ENCODE measurements at regions not wholly inside any gene's neighbourhood (a gene's known extent, or its start where the extent isn't known, plus 50 kb on each side); places are given as distances from the start of the nearest gene placed in this dataset.

GRCh38 chr10:130786365-130786966 lies 525.1 kb downstream of the TCERG1L start:
- CTCF ChIA-PET, result no interaction called here
- POLR2A ChIA-PET, result no interaction called here
- no peak for TF ChIP-seq FOXA1 (IDR thresholded peaks at IDR 0.05)
- no peak for TF ChIP-seq HDGF (IDR thresholded peaks at IDR 0.05; ENCODE audit: borderline replicate concordance)
- TF ChIP-seq TARDBP (IDR thresholded peaks at IDR 0.05), result no peak
- TF ChIP-seq FOXM1 (IDR thresholded peaks at IDR 0.05; ENCODE audit: borderline replicate concordance), result no peak
- no peak for TF ChIP-seq BHLHE40 (IDR thresholded peaks at IDR 0.05; ENCODE audit: borderline replicate concordance)
- no peak for TF ChIP-seq ARNT (IDR thresholded peaks at IDR 0.05)
- DNase-seq (ENCODE audit: extremely low spot score), result no peak

GRCh38 chr10:130787243-130787642 lies 524.3 kb downstream of the TCERG1L start:
- POLR2A ChIA-PET, result no interaction called here
- DNase-seq (ENCODE audit: extremely low spot score), result no peak
- TF ChIP-seq SUZ12 (IDR thresholded peaks at IDR 0.05) (no peak), FOXA1 (IDR thresholded peaks at IDR 0.05) (no peak), FOXK2 (IDR thresholded peaks at IDR 0.05) (no peak), LEF1 (IDR thresholded peaks at IDR 0.05; ENCODE audit: borderline replicate concordance) (no peak)
- CTCF ChIA-PET, result no interaction called here

GRCh38 chr10:130787821-130788220 lies 523.7 kb downstream of the TCERG1L start:
- DNase-seq (ENCODE audit: extremely low spot score), result no peak
- ChIA-PET POLR2A (no interaction called here), CTCF (no interaction called here)
- TF ChIP-seq CTBP1 (IDR thresholded peaks at IDR 0.05; ENCODE audit: borderline replicate concordance) (no peak), PKNOX1 (IDR thresholded peaks at IDR 0.05) (no peak), L3MBTL2 (conservative IDR thresholded peaks at IDR 0.05) (no peak), HDGF (IDR thresholded peaks at IDR 0.05; ENCODE audit: borderline replicate concordance) (no peak), NFRKB (IDR thresholded peaks at IDR 0.05) (no peak), BHLHE40 (IDR thresholded peaks at IDR 0.05; ENCODE audit: borderline replicate concordance) (no peak), FOXK2 (IDR thresholded peaks at IDR 0.05) (no peak), SUZ12 (IDR thresholded peaks at IDR 0.05) (no peak), ELF4 (IDR thresholded peaks at IDR 0.05) (no peak), FOXA1 (IDR thresholded peaks at IDR 0.05) (no peak), LEF1 (IDR thresholded peaks at IDR 0.05; ENCODE audit: borderline replicate concordance) (no peak), ZNF384 (IDR thresholded peaks at IDR 0.05) (no peak)

GRCh38 chr10:130790339-130790738 lies 521.2 kb downstream of the TCERG1L start:
- ChIA-PET CTCF (no interaction called here), POLR2A (no interaction called here)
- no peak for TF ChIP-seq PKNOX1 (IDR thresholded peaks at IDR 0.05)
- DNase-seq (ENCODE audit: extremely low spot score), result no peak

GRCh38 chr10:130792096-130792845 lies 519.2 kb downstream of the TCERG1L start:
- TF ChIP-seq NFRKB (IDR thresholded peaks at IDR 0.05) (no peak), FOXK2 (IDR thresholded peaks at IDR 0.05) (no peak), TARDBP (IDR thresholded peaks at IDR 0.05) (no peak), ARNT (IDR thresholded peaks at IDR 0.05) (no peak), FOXA1 (IDR thresholded peaks at IDR 0.05) (no peak), ELF4 (IDR thresholded peaks at IDR 0.05) (no peak), ZNF384 (IDR thresholded peaks at IDR 0.05) (no peak), LEF1 (IDR thresholded peaks at IDR 0.05; ENCODE audit: borderline replicate concordance) (no peak), L3MBTL2 (conservative IDR thresholded peaks at IDR 0.05) (no peak), HDGF (IDR thresholded peaks at IDR 0.05; ENCODE audit: borderline replicate concordance) (no peak), BHLHE40 (IDR thresholded peaks at IDR 0.05; ENCODE audit: borderline replicate concordance) (no peak), SP1 (IDR thresholded peaks at IDR 0.05) (no peak), SUZ12 (IDR thresholded peaks at IDR 0.05) (no peak), FOXM1 (IDR thresholded peaks at IDR 0.05; ENCODE audit: borderline replicate concordance) (no peak)
- ChIA-PET POLR2A (no interaction called here), CTCF (no interaction called here)
- no peak for DNase-seq (ENCODE audit: extremely low spot score)

GRCh38 chr10:130795819-130796218 lies 515.7 kb downstream of the TCERG1L start:
- TF ChIP-seq PKNOX1 (IDR thresholded peaks at IDR 0.05) (no peak), ZNF384 (IDR thresholded peaks at IDR 0.05) (no peak), L3MBTL2 (conservative IDR thresholded peaks at IDR 0.05) (no peak), CTBP1 (IDR thresholded peaks at IDR 0.05; ENCODE audit: borderline replicate concordance) (no peak), NFRKB (IDR thresholded peaks at IDR 0.05) (no peak), BHLHE40 (IDR thresholded peaks at IDR 0.05; ENCODE audit: borderline replicate concordance) (no peak), LEF1 (IDR thresholded peaks at IDR 0.05; ENCODE audit: borderline replicate concordance) (no peak), HDGF (IDR thresholded peaks at IDR 0.05; ENCODE audit: borderline replicate concordance) (no peak), SUZ12 (IDR thresholded peaks at IDR 0.05) (no peak), FOXA1 (IDR thresholded peaks at IDR 0.05) (no peak), ARNT (IDR thresholded peaks at IDR 0.05) (no peak), ELF4 (IDR thresholded peaks at IDR 0.05) (no peak)
- no peak for DNase-seq (ENCODE audit: extremely low spot score)
- ChIA-PET POLR2A (no interaction called here), CTCF (no interaction called here)

GRCh38 chr10:130799532-130799931 lies 512.0 kb downstream of the TCERG1L start:
- ChIA-PET CTCF (no interaction called here), POLR2A (no interaction called here)
- TF ChIP-seq SUZ12 (IDR thresholded peaks at IDR 0.05) (no peak), CTBP1 (IDR thresholded peaks at IDR 0.05; ENCODE audit: borderline replicate concordance) (no peak), FOXK2 (IDR thresholded peaks at IDR 0.05) (no peak), ARNT (IDR thresholded peaks at IDR 0.05) (no peak), SP1 (IDR thresholded peaks at IDR 0.05) (no peak), PKNOX1 (IDR thresholded peaks at IDR 0.05) (no peak), ZNF384 (IDR thresholded peaks at IDR 0.05) (no peak), L3MBTL2 (conservative IDR thresholded peaks at IDR 0.05) (no peak), TARDBP (IDR thresholded peaks at IDR 0.05) (no peak), LEF1 (IDR thresholded peaks at IDR 0.05; ENCODE audit: borderline replicate concordance) (no peak), NFRKB (IDR thresholded peaks at IDR 0.05) (no peak), FOXM1 (IDR thresholded peaks at IDR 0.05; ENCODE audit: borderline replicate concordance) (no peak), FOXA1 (IDR thresholded peaks at IDR 0.05) (no peak), ELF4 (IDR thresholded peaks at IDR 0.05) (no peak), HDGF (IDR thresholded peaks at IDR 0.05; ENCODE audit: borderline replicate concordance) (no peak), BHLHE40 (IDR thresholded peaks at IDR 0.05; ENCODE audit: borderline replicate concordance) (no peak)
- DNase-seq (ENCODE audit: extremely low spot score), result no peak

Measured in HEK293T (cell line).